GOT3 (cell line): ENCODE measurements at regions not wholly inside any gene's neighbourhood (a gene's known extent, or its start where the extent isn't known, plus 50 kb on each side); places are given as distances from the start of the nearest gene placed in this dataset.
A peak's percentile ranks its signal among the peaks of the same experiment; 100 is the strongest.

Source experiments
- DNase-seq: peaks from one replicate; lab custom pipeline; 2025; ENCODE audit warnings: mixed read lengths; lab: John Stamatoyannopoulos, UW

DNA sequence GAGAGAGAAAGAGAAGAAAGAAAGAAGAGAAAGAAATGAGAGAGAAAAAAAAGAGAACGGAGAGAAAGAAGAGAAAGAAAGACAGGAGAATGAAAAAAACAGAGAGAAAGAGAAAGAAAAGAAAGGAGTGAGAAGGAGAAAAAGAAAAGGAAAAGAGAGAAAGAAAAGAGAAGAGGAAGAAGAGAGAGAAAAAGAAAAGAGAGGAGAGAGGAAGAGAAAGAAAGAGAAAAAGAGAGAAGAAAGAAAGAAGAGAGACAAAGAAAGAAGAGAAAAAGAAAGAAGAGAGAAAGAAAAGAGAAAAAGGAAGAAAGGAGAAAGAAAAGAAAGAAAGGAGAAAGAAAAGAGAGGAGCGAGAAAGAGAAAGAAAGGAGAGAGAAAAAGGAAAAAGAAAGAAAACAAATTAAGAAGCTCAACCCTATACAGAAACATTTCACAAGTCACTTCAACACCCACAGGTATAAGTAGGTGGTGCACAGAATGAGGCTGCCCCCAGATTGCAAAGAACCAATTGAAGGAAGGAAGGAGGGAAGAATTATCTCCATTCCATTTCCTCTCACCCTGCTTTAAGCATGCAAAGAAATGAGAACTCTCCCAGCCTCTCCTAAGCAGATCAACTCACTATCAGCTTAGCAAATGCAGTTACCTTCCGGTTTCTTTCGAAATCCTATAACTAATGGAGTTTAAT, 98.8 kb upstream of the CACNA1A start:
- no peak for DNase-seq

GRCh38 chr19:13600802-13601201, 94.5 kb upstream of the CACNA1A start:
- DNase-seq, result no peak

DNA sequence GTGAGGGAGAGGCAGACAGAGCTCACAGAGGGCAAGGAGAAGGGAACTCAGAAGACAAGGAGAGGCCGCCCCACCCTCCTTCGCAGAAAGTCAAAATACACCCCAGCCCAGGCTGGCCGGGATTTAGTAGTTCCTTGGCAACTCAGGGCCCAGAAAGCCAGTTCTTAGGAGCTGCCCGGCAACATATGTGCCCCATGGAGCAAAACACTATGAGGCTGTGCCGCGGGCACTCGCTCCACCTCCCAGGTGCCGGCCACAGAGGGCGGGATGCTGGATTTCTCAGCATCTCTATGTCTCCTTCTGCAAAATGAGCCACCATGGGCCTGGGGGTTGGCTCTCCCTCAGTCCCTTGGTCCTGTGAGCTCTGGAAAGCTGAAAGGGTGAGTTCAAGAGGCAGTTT, 93.8 kb upstream of the CACNA1A start:
- no peak for DNase-seq

DNA sequence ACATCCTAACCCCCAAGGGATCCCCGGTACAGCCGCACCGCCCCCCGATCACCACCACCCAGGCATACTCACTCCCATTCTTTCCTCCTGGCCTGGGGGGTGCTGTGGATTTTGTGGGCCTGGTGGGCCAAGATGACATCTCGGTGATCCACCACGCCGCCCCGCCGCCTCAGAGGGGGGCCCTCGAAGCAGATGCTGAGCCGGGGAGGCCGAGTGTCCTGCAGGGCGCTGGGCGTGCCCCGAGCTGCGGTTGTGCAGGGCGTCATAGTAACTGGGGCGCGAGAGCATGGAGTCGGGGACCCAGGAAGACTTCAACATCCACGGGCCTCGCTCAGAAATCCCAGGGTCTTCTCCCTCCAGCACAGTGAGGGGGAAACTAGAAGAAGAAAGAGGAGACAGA, 93.4 kb upstream of the CACNA1A start:
- DNase-seq, result no peak

GRCh38 chr19:13598098-13598497, 91.8 kb upstream of the CACNA1A start:
- no peak for DNase-seq

DNA sequence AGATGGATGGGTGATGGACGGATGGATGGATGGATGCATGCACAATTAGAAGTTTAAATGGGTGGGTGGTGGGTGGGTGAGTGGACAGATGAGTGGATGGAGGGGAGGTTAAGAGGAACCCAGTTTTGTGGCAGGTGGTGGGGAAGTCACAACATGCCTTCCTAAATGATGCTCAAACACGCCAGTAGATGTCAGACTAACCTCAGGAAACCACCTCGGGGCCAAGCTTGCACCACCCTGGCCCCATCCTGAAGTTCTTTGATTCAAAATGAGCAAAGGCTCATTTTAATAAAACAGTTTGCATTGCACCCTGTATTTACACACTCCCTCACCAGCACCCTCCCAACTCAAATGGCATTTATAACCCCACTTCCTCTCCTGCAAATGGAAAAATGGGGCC, 91.4 kb upstream of the CACNA1A start:
- DNase-seq, result no peak

DNA sequence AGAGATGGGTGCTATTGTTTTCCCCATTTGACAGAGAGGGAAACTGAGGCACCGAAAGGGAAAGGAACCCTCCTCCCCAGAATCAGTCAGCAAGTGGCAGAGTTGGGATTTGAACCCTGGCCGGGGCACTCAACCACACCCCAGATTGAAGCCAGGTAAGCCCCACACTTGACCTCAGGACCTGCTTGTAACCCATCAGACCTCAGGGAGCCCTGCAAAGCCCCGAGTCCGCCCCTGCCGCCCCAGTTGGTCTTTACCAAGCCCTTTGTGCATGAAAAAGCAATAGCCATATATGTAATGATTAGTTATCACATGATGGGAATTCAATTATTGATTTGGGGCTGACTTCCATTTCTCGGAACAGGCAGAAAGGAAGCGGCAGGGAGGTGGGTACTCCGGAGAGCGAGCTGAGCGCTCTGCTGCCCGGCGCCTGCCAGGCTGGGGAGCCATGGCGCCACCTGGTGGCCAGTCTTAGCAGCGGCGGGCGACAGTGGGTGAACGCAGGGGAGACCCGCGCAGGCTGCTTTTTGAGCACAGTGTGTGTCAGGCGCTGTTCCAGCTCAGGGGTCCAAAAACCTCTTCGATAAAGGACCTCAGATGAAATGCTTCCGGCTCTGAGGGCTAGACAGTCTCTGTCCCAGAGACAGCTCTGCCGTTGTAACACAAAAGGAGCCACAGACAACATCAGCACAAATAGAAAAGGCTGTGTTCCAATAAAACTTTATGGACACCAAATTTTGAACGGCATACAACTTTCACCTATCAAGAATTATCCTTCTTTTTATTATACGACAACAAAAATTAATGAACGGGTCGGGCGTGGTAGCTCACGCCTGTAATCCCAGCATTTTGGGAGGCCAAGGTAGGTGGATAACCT, 82.9 kb upstream of the CACNA1A start:
- DNase-seq, result peak; percentile 21

GRCh38 chr19:13585512-13585911, 79.2 kb upstream of the CACNA1A start:
- no peak for DNase-seq

- DNase-seq, result no peak
Observed at GRCh38 chr19:13583753-13584152, 77.5 kb upstream of the CACNA1A start.

GRCh38 chr19:13583114-13583513, 76.8 kb upstream of the CACNA1A start:
- DNase-seq, result no peak

DNA sequence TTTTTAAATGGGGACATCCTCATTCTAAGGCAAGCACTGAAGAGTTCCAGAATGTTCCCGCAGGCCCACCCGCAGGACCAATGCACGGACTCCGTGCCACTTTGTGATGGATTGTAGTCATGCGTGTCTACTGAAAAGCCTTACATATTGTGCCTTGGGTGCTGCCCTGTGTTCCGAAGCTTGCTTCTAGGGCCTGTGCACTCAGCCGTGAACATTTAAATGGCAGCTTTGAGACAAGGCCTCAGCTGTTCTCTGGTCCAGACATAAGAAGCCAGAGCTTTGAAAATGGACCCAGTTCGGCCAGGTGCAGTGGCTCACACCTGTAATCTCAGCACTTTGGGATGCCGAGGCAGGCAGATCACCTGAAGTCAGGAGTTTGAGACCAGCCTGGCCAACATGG, 75.3 kb upstream of the CACNA1A start:
- no peak for DNase-seq

- DNase-seq, result no peak
Observed at GRCh38 chr19:13579388-13580060, 73.2 kb upstream of the CACNA1A start.

- DNase-seq, result no peak
Observed at GRCh38 chr19:13576726-13577125, 70.4 kb upstream of the CACNA1A start.

DNA sequence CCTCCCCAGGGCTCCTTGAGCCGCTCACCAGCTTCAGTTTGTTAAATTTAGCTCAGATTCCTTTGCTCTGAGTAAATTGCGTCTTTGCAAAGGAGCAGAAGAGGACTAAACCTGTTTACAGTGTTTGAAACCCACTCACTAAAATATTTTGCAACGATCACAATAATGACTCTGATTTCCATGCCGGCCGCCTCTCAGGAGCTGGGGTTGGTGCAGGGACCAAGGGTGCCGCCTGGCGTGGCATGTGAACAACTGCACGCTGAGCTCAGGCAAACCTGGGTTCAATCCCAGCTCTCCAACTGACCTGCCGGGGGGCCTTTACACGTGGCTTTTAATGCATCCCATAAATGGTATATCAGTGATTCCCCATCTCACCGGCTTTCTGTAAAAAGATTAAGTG, 68.7 kb upstream of the CACNA1A start:
- no peak for DNase-seq

DNA sequence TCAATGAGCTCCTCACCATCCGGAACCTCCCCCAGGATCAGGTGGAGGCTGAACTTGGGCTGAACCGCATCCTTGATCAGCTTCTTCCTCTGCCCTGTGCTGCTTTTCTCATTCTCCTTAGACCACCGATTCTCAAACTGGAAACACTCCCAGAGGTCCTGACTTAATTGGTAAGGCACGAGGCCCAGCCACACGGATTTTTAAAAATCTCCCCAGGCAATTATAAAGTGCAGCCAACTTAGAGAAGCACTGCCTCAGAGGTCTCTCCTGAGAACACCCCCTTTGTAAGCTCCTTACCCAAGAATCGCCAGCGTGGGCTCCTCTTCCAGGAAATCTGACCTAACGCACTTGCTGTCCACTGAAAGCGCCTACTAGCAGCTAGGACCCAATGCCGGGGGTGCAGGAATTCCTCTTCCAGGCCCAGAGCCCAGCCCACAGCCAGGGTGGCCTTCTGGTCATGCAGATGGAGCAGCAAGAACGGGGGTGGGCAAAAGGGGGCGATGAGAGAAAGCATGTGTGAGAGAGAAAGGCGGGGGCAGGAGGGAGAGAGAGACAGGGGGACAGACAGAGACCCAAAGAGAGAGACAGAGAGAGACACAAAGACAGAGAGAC, 66.9 kb upstream of the CACNA1A start:
- DNase-seq, result no peak

GRCh38 chr19:13561461-13561860, 55.2 kb upstream of the CACNA1A start:
- DNase-seq, result no peak

DNA sequence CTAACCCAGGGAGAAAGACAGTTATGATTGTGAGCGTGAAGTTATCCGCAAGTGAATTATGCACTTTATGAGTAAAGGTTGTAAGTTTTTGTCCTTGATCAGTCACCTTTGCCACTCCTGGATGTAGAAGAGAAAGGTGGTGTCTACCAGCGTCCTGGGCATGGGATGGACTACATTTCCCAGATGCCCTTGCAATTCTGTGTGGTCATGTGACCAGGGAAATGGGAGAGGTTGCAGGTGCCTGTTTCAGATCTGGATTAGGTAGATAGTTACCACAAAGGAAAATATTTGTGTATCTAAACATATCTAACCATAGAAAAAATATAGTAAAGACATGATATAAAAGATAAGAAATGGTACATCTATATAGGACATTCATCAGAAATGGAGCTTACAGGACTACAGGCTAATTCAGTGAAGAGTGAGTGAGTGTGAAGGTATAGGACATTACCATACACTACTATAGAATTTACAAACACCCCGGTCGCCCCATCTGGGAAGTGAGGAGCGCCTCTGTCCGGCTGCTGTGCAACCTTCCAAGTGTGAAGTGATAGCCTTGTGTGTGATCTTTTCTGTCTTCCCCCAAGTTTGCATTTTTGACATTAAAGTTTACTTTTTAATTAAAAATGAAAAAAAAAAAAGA, 51.6 kb upstream of the CACNA1A start:
- no peak for DNase-seq

DNA sequence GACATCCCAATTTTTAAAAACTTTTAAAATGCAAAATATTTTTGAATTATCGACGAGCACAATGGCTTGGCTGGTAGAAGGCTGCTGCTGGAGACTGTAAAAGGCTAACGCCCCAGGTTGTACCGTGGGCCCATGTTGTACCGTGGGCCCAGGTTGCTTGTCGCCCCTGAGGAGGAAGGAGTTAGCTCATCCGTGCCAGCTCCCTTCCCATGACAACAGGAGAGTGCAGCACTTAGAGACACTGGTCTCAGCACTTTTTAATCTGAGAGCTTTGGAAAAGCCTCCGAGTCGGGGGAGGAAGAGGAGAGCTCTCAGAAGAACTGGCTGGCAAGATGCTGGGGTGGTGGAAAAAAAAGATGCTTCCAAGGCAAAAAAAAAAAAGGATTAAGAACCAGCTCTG, 50.3 kb upstream of the CACNA1A start:
- no peak for DNase-seq
